K562 (cell line): ENCODE measurements at regions not wholly inside any gene's neighbourhood (a gene's known extent, or its start where the extent isn't known, plus 50 kb on each side); places are given as distances from the start of the nearest gene placed in this dataset.

Source experiments
- ATAC-seq: fragments of 200-7000 bp; cut with Tn5 transposase; 3 replicates; pipeline ENCODE4 v1.9.1; 2020; ENCODE audit warnings: moderate library complexity
- BruUV-seq: library from RNA; stranded (reverse); fragments of 400-500 nt; replicated peaks from 2 replicates; lab custom pipeline; 2021; lab: Mats Ljungman, UMichigan
- CTCF ChIA-PET: fragments of 300-600 bp; formaldehyde crosslinking; extraction: SDS; loops from one replicate; lab custom pipeline; 2021; ENCODE audit warnings: low intra/inter-chr PET ratio; lab: Yijun Ruan, JAX
- POLR2A ChIA-PET: fragments of 300-600, 350-650 bp; sonication (Branson Sonifier 250); formaldehyde crosslinking; extraction: SDS; loops from one replicate; lab custom pipeline; 2021; ENCODE audit warnings: antibody characterized with exemption, inconsistent platforms; lab: Yijun Ruan, JAX
- DNase-seq, 4 experiments: peaks; one replicate each; pipeline versions ENCODE4 v3.0.0 to v3.0.0-alpha.2; 2011 to 2018; ENCODE audit warnings: low spot score in 3 of 4, mixed read lengths in 3 of 4; ENCODE audit errors: extremely low read depth in 1 of 4
- FAIRE-seq: peaks from 2 replicates; lab custom pipeline; 2011; peaks lifted over from hg19 to GRCh38; lab: Jason Lieb, UNC
- H2AFZ ChIP-seq: 2 replicates; pipeline ENCODE4 v1.6.0; 2011; ENCODE audit warnings: low read depth, low read length, control low read depth, inconsistent platforms
- H3K27ac ChIP-seq: fragments of 200-600 bp; 3 replicates; pipeline ENCODE4 v1.8.0; 2011; ENCODE audit warnings: low read depth, mild to moderate bottlenecking, control low read depth, inconsistent platforms, low read length, moderate library complexity, mixed read lengths; ENCODE audit errors: extremely low read depth
- H3K27me3 ChIP-seq, 2 experiments: fragments of 300-600 bp in 1 of 2; 2 replicates in 1 of 2; 3 replicates in 1 of 2; pipeline versions ENCODE4 v1.6.0 to v1.8.0; 2011; ENCODE audit warnings: inconsistent platforms in 2 of 2, low read length in 2 of 2, mild to moderate bottlenecking in 1 of 2, mixed read lengths in 1 of 2, moderate library complexity in 1 of 2; ENCODE audit not compliant: control insufficient read depth in 2 of 2, insufficient read depth in 2 of 2
- H3K36me3 ChIP-seq: fragments of 300-600 bp; 3 replicates; pipeline ENCODE4 v1.8.0; 2011; ENCODE audit warnings: mild to moderate bottlenecking, low read length, inconsistent platforms; ENCODE audit not compliant: control insufficient read depth, insufficient read depth
- H3K4me1 ChIP-seq, 2 experiments: fragments of 200-600 bp in 1 of 2; replicated peaks in 1 of 2; 2 replicates in 1 of 2; 3 replicates in 1 of 2; pipeline versions ENCODE4 v1.5.1 to v1.8.0; 2011; ENCODE audit warnings: inconsistent platforms in 2 of 2, low read length in 2 of 2, mild to moderate bottlenecking in 1 of 2, mixed read lengths in 1 of 2, moderate library complexity in 1 of 2; ENCODE audit not compliant: control insufficient read depth in 2 of 2, insufficient read depth in 2 of 2
- H3K4me2 ChIP-seq: 2 replicates; pipeline ENCODE4 v1.6.1; 2011; ENCODE audit warnings: low read length, control low read depth, inconsistent platforms, mixed read lengths; ENCODE audit not compliant: insufficient read depth
- H3K4me3 ChIP-seq: fragments of 200-600 bp; sonication (generic), shearing (Covaris generic); 2 replicates; pipeline ENCODE4 v1.5.1; 2016; ENCODE audit warnings: control low read depth, inconsistent platforms
- H3K79me2 ChIP-seq: fragments of 200-600 bp; 3 replicates; pipeline ENCODE4 v1.8.0; 2011; ENCODE audit warnings: low read length, inconsistent platforms; ENCODE audit not compliant: control insufficient read depth, insufficient read depth
- H3K9ac ChIP-seq, 2 experiments: 2 replicates each; pipeline versions ENCODE4 v1.6.0 to v1.6.1; 2011; ENCODE audit warnings: low read depth in 2 of 2, low read length in 2 of 2, control low read depth in 1 of 2, inconsistent platforms in 1 of 2, mild to moderate bottlenecking in 1 of 2, mixed read lengths in 1 of 2; ENCODE audit not compliant: insufficient read depth in 1 of 2
- H3K9me1 ChIP-seq: one replicate; pipeline ENCODE4 v1.6.0; 2011; ENCODE audit warnings: inconsistent platforms, mild to moderate bottlenecking, low read length, moderate library complexity; ENCODE audit not compliant: control insufficient read depth, insufficient read depth
- H3K9me3 ChIP-seq: replicated peaks from 2 replicates; pipeline ENCODE4 v1.5.1; 2011; ENCODE audit warnings: low read depth, low read length, inconsistent platforms; ENCODE audit not compliant: control insufficient read depth, insufficient read depth
- H4K20me1 ChIP-seq: replicated peaks from 2 replicates; pipeline ENCODE4 v1.6.1; 2011; ENCODE audit warnings: low read length, inconsistent platforms, mixed read lengths; ENCODE audit not compliant: control insufficient read depth, insufficient read depth
- BACH1 ChIP-seq: fragments of 200-800 bp; sonication (Bioruptor generic); IDR thresholded peaks from 2 replicates; pipeline ENCODE4 v1.6.1; 2016; ENCODE audit warnings: missing genetic modification characterization, missing compliant biosample characterization
- ELF4 ChIP-seq: fragments of 450-650 bp; formaldehyde crosslinking; IDR thresholded peaks from 2 replicates; pipeline ENCODE4 v1.4.0; 2022; ENCODE audit warnings: missing genetic modification characterization
- GTF2A2 ChIP-seq: IDR thresholded peaks from 2 replicates; pipeline ENCODE4 v1.6.1; 2016; ENCODE audit warnings: mild to moderate bottlenecking, missing genetic modification characterization, missing compliant biosample characterization
- HMG20A ChIP-seq: fragments of 450-650 bp; formaldehyde crosslinking; conservative IDR thresholded peaks from 2 replicates; pipeline ENCODE4 v1.4.0; 2020; ENCODE audit warnings: mild to moderate bottlenecking, mixed read lengths
- KDM1A ChIP-seq, 2 experiments: fragments of 450-650 bp; IDR thresholded peaks; 2 replicates each; pipeline ENCODE4 v1.6.1; 2016; ENCODE audit warnings: mild to moderate bottlenecking in 2 of 2
- KLF10 ChIP-seq: fragments of 250-450 bp; sonication (Bioruptor Pico); IDR thresholded peaks from 2 replicates; pipeline ENCODE4 v1.6.1; 2021; ENCODE audit warnings: matching md5 sums
- MEF2D ChIP-seq: conservative IDR thresholded peaks from 2 replicates; pipeline ENCODE4 v1.6.1; 2016; ENCODE audit warnings: low read depth, missing genetic modification characterization, missing compliant biosample characterization
- NFRKB ChIP-seq: fragments of 450-650 bp; IDR thresholded peaks from 2 replicates; pipeline ENCODE4 v1.6.1; 2016; ENCODE audit warnings: low read depth
- NFYB ChIP-seq: IDR thresholded peaks from 2 replicates; pipeline ENCODE4 v1.6.1; 2011; ENCODE audit warnings: mild to moderate bottlenecking, moderate library complexity; ENCODE audit not compliant: insufficient read length; ENCODE audit errors: extremely low read depth
- NR2F6 ChIP-seq: fragments of 450-650 bp; formaldehyde crosslinking; IDR thresholded peaks from 2 replicates; pipeline ENCODE4 v1.4.0; 2020; ENCODE audit warnings: mild to moderate bottlenecking
- POLR2AphosphoS5 ChIP-seq: IDR thresholded peaks from 2 replicates; pipeline ENCODE4 v1.6.1; 2011; ENCODE audit warnings: mild to moderate bottlenecking, low read depth, low read length, moderate library complexity; ENCODE audit not compliant: control insufficient read depth, insufficient read depth
- ZNF830 ChIP-seq: fragments of 250-450 bp; sonication (Bioruptor Pico); IDR thresholded peaks from 2 replicates; pipeline ENCODE4 v1.5.0; 2021; ENCODE audit warnings: mild to moderate bottlenecking
- WGBS: fragments of 100-300 bp; shearing (Covaris generic); methylation state at CpG from one replicate; pipeline ENCODE4 v1.1.6; 2016; ENCODE audit warnings: low coverage, mixed read lengths; ENCODE audit not compliant: insufficient coverage; ENCODE audit errors: missing lambda C conversion rate; 5-methylcytosine and 5-hydroxymethylcytosine counted together
- in situ Hi-C: fragments of 300-500 bp; cut with MboI; formaldehyde crosslinking; loops from 4 replicates; pipeline ENCODE4 v1.15.0; 2018; ENCODE audit warnings: inconsistent platforms, mixed read lengths
- intact Hi-C: fragments of 100-400 bp; cut with micrococcal nuclease; formaldehyde crosslinking; loops from 2 replicates; pipeline ENCODE4 v1.14.2; 2022
- TF ChIP-seq, protein P1 (sequence below), 3 experiments: IDR thresholded peaks in 2 of 3; conservative IDR thresholded peaks in 1 of 3; 2 replicates each; pipeline ENCODE4 v1.5.1; 2011 to 2012; ENCODE audit warnings: low read length in 3 of 3, mild to moderate bottlenecking in 3 of 3, control low read depth in 2 of 3, improper control_type of control experiment in 1 of 3, inconsistent platforms in 1 of 3, low read depth in 1 of 3, mixed read lengths in 1 of 3, moderate library complexity in 1 of 3; ENCODE audit not compliant: insufficient read depth in 2 of 3
- TF ChIP-seq, protein P2 (sequence below): fragments of 250-450 bp; sonication (Bioruptor Pico); IDR thresholded peaks from 2 replicates; pipeline ENCODE4 v1.8.0; 2021; ENCODE audit warnings: mild to moderate bottlenecking, moderate library complexity

DNA sequence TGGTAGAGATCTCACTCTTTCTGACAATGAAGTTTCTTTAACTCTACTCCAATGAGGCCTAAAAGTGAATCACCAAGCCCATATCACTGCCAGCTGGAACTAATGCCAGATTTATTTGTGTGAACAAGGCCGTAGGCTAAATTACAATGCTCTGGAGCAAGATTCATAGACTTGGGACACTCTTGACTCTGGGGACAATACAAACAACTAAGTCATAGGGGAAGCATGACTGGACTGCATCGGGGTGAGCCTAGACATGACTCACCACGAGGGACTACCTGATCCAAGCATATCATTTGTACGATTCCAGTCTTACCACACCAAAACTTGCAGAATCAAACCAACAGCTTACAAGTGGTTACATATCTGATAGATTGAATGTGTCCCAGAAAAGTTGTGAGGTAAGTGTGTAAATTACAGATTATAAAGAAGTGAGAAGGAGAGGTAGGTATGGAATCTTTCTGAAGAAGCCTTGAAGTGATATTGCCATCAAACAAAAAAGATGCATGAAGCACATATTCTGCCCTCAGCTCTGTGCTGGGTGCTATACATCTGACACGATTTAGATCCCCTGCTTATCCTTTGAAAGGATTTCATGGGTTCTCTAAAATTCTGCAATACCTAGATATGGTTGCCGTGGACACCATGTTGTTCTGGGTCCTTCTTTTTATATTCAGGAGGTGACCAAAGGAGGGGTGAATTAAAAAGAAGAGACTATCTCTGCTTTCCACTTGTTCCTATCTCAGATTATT is 199.3 kb upstream of the PDE4D start:
- Histone ChIP-seq H3K4me3 (no peak overlapping the region), H2AFZ (no peak overlapping the region), H3K27me3 (no peaks in the 10 kb centered on the region), H3K4me1 (no peaks in the 10 kb centered on the region), H3K9me1 (no peaks in the 10 kb centered on the region), H3K4me2 (no peak overlapping the region), H3K9ac (no peak overlapping the region), H3K36me3 (no peaks in the 10 kb centered on the region), H3K9me3 (no peaks in the 10 kb centered on the region), H4K20me1 (no peaks in the 10 kb centered on the region), H3K79me2 (no peaks in the 10 kb centered on the region), H3K27ac (no peak overlapping the region)
- in situ Hi-C loops, result no loop called here
- ChIA-PET CTCF (no interaction called here), POLR2A (no interaction called here)
- no peak for TF ChIP-seq NFRKB
- no peak for TF ChIP-seq NR2F6 (CRISPR knock-in tag)
- no peak for TF ChIP-seq BACH1 (tag)
- 4% methylated on average over 5 of the region's 6 CpGs for WGBS
- no peak for ATAC-seq
- no peak for DNase-seq
- intact Hi-C loops, result no loop called here
- FAIRE-seq, result no peak
- BruUV-seq, result no TSS peak

DNA sequence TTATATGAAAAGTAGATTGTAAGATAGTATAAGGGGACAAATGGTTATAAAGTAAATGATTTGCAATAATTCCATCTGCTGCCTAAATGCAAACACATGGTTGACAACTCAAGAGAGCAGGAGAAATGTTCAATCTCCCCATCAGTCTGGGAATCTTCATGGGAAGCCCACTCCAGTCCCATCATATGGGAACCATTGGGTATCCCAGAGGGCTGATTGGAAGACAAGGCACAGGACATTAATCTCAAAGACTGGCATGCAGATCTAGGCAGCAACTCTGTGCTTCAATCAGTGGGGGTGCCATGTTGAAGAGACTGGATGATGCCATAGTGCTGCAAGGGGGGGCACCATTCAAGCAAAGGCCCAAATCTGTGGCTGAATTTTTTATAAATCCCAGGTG is 193.1 kb upstream of the PDE4D start:
- Histone ChIP-seq H3K27me3 (no peaks in the 10 kb centered on the region), H3K9me1 (no peaks in the 10 kb centered on the region), H3K4me1 (no peaks in the 10 kb centered on the region), H3K4me2 (no peak overlapping the region), H4K20me1 (no peaks in the 10 kb centered on the region), H3K4me3 (no peak overlapping the region), H3K9me3 (no peaks in the 10 kb centered on the region), H3K9ac (no peak overlapping the region), H2AFZ (no peak overlapping the region), H3K27ac (no peak overlapping the region), H3K79me2 (no peaks in the 10 kb centered on the region), H3K36me3 (no peaks in the 10 kb centered on the region)
- ChIA-PET POLR2A (no interaction called here), CTCF (no interaction called here)
- no peak for FAIRE-seq
- intact Hi-C loops (no loop called here), in situ Hi-C loops (no loop called here)
- no peak for ATAC-seq
- no peak for DNase-seq
- no TSS peak for BruUV-seq
- TF ChIP-seq ZNF830 (CRISPR knock-in tag) (no peak), MEF2D (tag) (no peak), POLR2AphosphoS5 (no peak), ELF4 (CRISPR knock-in tag) (no peak), HMG20A (no peak), KDM1A (IDR thresholded peaks at IDR 0.05) (no peak), NFYB (no peak), GTF2A2 (no peak), KLF10 (CRISPR knock-in tag) (no peak)
- TF ChIP-seq, protein P1, sequence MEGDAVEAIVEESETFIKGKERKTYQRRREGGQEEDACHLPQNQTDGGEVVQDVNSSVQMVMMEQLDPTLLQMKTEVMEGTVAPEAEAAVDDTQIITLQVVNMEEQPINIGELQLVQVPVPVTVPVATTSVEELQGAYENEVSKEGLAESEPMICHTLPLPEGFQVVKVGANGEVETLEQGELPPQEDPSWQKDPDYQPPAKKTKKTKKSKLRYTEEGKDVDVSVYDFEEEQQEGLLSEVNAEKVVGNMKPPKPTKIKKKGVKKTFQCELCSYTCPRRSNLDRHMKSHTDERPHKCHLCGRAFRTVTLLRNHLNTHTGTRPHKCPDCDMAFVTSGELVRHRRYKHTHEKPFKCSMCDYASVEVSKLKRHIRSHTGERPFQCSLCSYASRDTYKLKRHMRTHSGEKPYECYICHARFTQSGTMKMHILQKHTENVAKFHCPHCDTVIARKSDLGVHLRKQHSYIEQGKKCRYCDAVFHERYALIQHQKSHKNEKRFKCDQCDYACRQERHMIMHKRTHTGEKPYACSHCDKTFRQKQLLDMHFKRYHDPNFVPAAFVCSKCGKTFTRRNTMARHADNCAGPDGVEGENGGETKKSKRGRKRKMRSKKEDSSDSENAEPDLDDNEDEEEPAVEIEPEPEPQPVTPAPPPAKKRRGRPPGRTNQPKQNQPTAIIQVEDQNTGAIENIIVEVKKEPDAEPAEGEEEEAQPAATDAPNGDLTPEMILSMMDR (IDR thresholded peaks at IDR 0.05 in 2 of 3, conservative IDR thresholded peaks at IDR 0.05 in 1 of 3; ENCODE audit: insufficient read depth in 2 of 3, low read depth in 1 of 3, low read length in 3 of 3), result no peak
- TF ChIP-seq, protein P2, sequence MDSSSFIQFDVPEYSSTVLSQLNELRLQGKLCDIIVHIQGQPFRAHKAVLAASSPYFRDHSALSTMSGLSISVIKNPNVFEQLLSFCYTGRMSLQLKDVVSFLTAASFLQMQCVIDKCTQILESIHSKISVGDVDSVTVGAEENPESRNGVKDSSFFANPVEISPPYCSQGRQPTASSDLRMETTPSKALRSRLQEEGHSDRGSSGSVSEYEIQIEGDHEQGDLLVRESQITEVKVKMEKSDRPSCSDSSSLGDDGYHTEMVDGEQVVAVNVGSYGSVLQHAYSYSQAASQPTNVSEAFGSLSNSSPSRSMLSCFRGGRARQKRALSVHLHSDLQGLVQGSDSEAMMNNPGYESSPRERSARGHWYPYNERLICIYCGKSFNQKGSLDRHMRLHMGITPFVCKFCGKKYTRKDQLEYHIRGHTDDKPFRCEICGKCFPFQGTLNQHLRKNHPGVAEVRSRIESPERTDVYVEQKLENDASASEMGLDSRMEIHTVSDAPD, result no peak
